MM.1S (cell line): ENCODE measurements at regions not wholly inside any gene's neighbourhood (a gene's known extent, or its start where the extent isn't known, plus 50 kb on each side); places are given as distances from the start of the nearest gene placed in this dataset.
A peak's percentile ranks its signal among the peaks of the same experiment; 100 is the strongest.

Source experiments
- DNase-seq: peaks from one replicate; pipeline ENCODE4 v3.0.0-alpha.2; 2015
- H2AFZ ChIP-seq: fragments of 300-600 bp; sonication (generic); 2 replicates; pipeline ENCODE4 v1.6.0; 2016; ENCODE audit warnings: antibody characterized with exemption, low read length
- H3F3A ChIP-seq: fragments of 300-600 bp; sonication (generic); 2 replicates; pipeline ENCODE4 v1.6.1; 2016; ENCODE audit warnings: mild to moderate bottlenecking, antibody characterized with exemption, low read length, moderate library complexity, mixed read lengths; ENCODE audit not compliant: insufficient read depth
- H3K27ac ChIP-seq: fragments of 300-600 bp; sonication (generic); 2 replicates; pipeline ENCODE4 v1.5.1; 2016; ENCODE audit warnings: mild to moderate bottlenecking, low read length
- H3K27me3 ChIP-seq: fragments of 300-600 bp; sonication (generic); replicated peaks from 2 replicates; pipeline ENCODE4 v1.6.0; 2016; ENCODE audit warnings: low read length; ENCODE audit not compliant: insufficient read depth
- H3K36me3 ChIP-seq: fragments of 300-600 bp; sonication (generic); replicated peaks from 2 replicates; pipeline ENCODE4 v1.6.1; 2016; ENCODE audit warnings: mild to moderate bottlenecking, low read length, mixed read lengths; ENCODE audit not compliant: insufficient read depth
- H3K4me1 ChIP-seq: fragments of 300-600 bp; sonication (generic); 2 replicates; pipeline ENCODE4 v1.6.1; 2016; ENCODE audit warnings: low read length, mixed read lengths
- H3K4me2 ChIP-seq: fragments of 300-600 bp; sonication (generic); 2 replicates; pipeline ENCODE4 v1.6.0; 2016; ENCODE audit warnings: low read depth, low read length
- H3K4me3 ChIP-seq: fragments of 300-600 bp; sonication (generic); 2 replicates; pipeline ENCODE4 v1.5.1; 2016; ENCODE audit warnings: low read length, mixed read lengths
- H3K79me2 ChIP-seq: fragments of 300-600 bp; sonication (generic); 2 replicates; pipeline ENCODE4 v1.6.1; 2016; ENCODE audit warnings: mixed run types, low read length, mixed read lengths
- H3K9ac ChIP-seq: fragments of 300-600 bp; sonication (generic); 2 replicates; pipeline ENCODE4 v1.6.1; 2016; ENCODE audit warnings: low read length, mixed read lengths
- H3K9me2 ChIP-seq: fragments of 300-600 bp; sonication (generic); replicated peaks from 2 replicates; pipeline ENCODE4 v1.6.1; 2016; ENCODE audit warnings: mild to moderate bottlenecking, low read length, mixed read lengths; ENCODE audit not compliant: insufficient read depth
- H3K9me3 ChIP-seq: fragments of 300-600 bp; sonication (generic); replicated peaks from 2 replicates; pipeline ENCODE4 v1.6.1; 2016; ENCODE audit warnings: mild to moderate bottlenecking, low read length, mixed read lengths; ENCODE audit not compliant: insufficient read depth
- H4K20me1 ChIP-seq: fragments of 300-600 bp; sonication (generic); 2 replicates; pipeline ENCODE4 v1.6.1; 2016; ENCODE audit warnings: mild to moderate bottlenecking, low read length, moderate library complexity, mixed read lengths; ENCODE audit not compliant: insufficient read depth
- EZH2 ChIP-seq: fragments of 300-600 bp; sonication (generic); optimal IDR thresholded peaks from 2 replicates; pipeline ENCODE3; 2017; ENCODE audit warnings: low read depth, mild to moderate bottlenecking, antibody characterized with exemption, low read length, mixed read lengths
- EZH2phosphoT487 ChIP-seq: fragments of 300-600 bp; sonication (generic); IDR thresholded peaks from 2 replicates; pipeline ENCODE4 v1.6.1; 2018; ENCODE audit warnings: antibody characterized with exemption, low read length
- TF ChIP-seq, protein P1 (sequence below): fragments of 300-600 bp; sonication (generic); IDR thresholded peaks from 2 replicates; pipeline ENCODE4 v1.5.1; 2016; ENCODE audit warnings: antibody characterized with exemption, low read length, mixed read lengths

DNA sequence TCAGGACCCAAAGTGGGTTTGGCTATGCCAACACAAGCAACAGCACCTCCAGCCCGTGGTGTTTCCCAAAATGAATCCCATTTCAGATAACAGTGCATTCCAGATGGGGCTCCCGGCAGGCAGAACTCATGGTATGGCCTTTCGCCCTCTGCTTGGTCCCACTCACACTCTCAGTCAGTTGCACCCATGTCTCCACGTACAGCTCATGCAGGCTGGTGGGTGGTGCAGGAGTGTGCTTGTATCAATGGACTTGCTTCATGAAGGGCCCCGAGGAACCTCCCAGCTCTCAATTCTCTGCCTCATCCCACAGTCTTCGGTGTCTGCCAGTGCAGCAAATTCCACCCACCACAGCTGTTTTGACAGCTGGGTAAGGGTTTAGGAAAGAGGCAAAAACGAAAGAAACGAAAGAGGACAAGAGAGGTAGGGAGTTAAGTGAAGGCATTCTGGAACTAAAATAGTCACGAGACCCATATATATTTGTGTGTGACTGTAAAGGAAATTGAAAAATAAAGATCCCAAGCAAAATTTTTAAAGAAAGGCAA, 278.1 kb downstream of the DCDC2C start:
- H2AFZ ChIP-seq = no peak overlapping the region
- H3K4me2 ChIP-seq = no peak overlapping the region
- no peaks in the 10 kb centered on the region for H3K79me2 ChIP-seq
- no peak overlapping the region for H3K4me3 ChIP-seq
- H3K27ac ChIP-seq = no peak overlapping the region
- H4K20me1 ChIP-seq = no peaks in the 10 kb centered on the region
- no peaks in the 10 kb centered on the region for H3K9me3 ChIP-seq
- DNase-seq = no peak
- H3K9ac ChIP-seq = no peak overlapping the region
- H3F3A ChIP-seq = no peaks in the 10 kb centered on the region
- H3K27me3 ChIP-seq = no peaks in the 10 kb centered on the region
- H3K9me2 ChIP-seq = no peaks in the 10 kb centered on the region
- 0 out of 2 replicates have a peak, but pooled peaks cover 3% of the 10 kb centered on the region for H3K4me1 ChIP-seq
- H3K36me3 ChIP-seq = no peaks in the 10 kb centered on the region
- TF ChIP-seq EZH2 (no peak), EZH2phosphoT487 (no peak)
- TF ChIP-seq, protein P1, sequence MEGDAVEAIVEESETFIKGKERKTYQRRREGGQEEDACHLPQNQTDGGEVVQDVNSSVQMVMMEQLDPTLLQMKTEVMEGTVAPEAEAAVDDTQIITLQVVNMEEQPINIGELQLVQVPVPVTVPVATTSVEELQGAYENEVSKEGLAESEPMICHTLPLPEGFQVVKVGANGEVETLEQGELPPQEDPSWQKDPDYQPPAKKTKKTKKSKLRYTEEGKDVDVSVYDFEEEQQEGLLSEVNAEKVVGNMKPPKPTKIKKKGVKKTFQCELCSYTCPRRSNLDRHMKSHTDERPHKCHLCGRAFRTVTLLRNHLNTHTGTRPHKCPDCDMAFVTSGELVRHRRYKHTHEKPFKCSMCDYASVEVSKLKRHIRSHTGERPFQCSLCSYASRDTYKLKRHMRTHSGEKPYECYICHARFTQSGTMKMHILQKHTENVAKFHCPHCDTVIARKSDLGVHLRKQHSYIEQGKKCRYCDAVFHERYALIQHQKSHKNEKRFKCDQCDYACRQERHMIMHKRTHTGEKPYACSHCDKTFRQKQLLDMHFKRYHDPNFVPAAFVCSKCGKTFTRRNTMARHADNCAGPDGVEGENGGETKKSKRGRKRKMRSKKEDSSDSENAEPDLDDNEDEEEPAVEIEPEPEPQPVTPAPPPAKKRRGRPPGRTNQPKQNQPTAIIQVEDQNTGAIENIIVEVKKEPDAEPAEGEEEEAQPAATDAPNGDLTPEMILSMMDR = no peak

DNA sequence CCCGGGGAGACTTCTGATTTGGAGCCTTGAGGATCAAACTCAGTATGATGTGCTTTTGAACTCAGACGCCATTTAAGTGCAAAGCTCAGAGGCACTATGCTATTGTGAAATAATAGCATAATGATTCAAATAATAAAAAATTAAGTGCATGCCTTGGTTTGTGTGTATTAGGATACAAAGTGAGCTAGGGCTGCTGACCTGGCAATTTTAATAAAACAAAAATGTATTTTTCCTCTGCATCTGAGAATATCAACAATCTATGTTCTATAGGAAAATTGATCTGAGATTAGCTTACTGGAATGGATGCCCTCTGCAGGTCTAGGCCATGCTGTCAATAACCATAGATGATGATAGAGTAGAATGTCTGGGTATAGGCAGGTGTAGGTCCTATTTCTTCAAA, 278.8 kb downstream of the DCDC2C start:
- Histone ChIP-seq H3K79me2 (no peaks in the 10 kb centered on the region), H3K36me3 (no peaks in the 10 kb centered on the region), H3K9ac (no peak overlapping the region)

DNA sequence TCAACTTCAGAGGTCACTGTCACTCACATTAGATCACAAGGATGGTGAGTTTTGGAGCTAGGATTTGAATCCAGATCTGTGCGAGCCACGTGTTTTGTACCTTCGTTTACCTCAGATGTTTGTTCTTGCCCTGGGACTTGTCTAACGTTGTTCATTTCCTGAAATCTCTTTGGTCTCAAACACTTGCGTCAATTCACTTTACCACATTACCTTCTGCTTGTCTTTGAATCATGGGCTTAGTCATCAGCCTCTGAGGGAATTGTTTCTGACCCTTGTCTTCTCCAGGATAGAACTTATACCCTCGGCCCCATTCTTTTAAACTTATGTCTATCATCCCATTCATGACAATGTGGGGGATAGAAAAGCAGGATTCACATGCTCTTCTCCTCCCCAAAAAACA, 282.7 kb downstream of the DCDC2C start:
- H3K9me3 ChIP-seq = no peaks in the 10 kb centered on the region
- no peak overlapping the region for H2AFZ ChIP-seq
- no peaks in the 10 kb centered on the region for H4K20me1 ChIP-seq
- no peaks in the 10 kb centered on the region for H3K36me3 ChIP-seq
- DNase-seq = no peak
- H3K4me2 ChIP-seq = peak overlapping the region; percentile 16
- H3K79me2 ChIP-seq = no peaks in the 10 kb centered on the region
- no peaks in the 10 kb centered on the region for H3F3A ChIP-seq
- TF ChIP-seq, protein P1 = no peak
- no peak for TF ChIP-seq EZH2phosphoT487
- no peak for TF ChIP-seq EZH2
- no peak overlapping the region for H3K9ac ChIP-seq
- peak overlapping the region; percentile 58; the same call in 1 of the 2 replicates for H3K27ac ChIP-seq
- no peaks in the 10 kb centered on the region for H3K27me3 ChIP-seq
- H3K9me2 ChIP-seq = no peaks in the 10 kb centered on the region
- H3K4me1 ChIP-seq = 0 out of 2 replicates have a peak, but pooled peaks cover 3% of the 10 kb centered on the region
- H3K4me3 ChIP-seq = no peak overlapping the region

More for the DNA sequence above, 278.8 kb downstream of the DCDC2C start:
- no peaks in the 10 kb centered on the region for H3F3A ChIP-seq
- no peak overlapping the region for H3K4me3 ChIP-seq
- no peaks in the 10 kb centered on the region for H4K20me1 ChIP-seq
- H3K4me2 ChIP-seq = no peak overlapping the region
- no peak overlapping the region for H3K27ac ChIP-seq
- 0 out of 2 replicates have a peak, but pooled peaks cover 3% of the 10 kb centered on the region for H3K4me1 ChIP-seq
- no peak for DNase-seq
- TF ChIP-seq, protein P1 = no peak
- no peak for TF ChIP-seq EZH2phosphoT487
- TF ChIP-seq EZH2 = no peak
- H3K27me3 ChIP-seq = no peaks in the 10 kb centered on the region
- no peak overlapping the region for H2AFZ ChIP-seq
- H3K9me2 ChIP-seq = no peaks in the 10 kb centered on the region
- no peaks in the 10 kb centered on the region for H3K9me3 ChIP-seq
